OCI-LY3 (cell line): ENCODE measurements at regions not wholly inside any gene's neighbourhood (a gene's known extent, or its start where the extent isn't known, plus 50 kb on each side); places are given as distances from the start of the nearest gene placed in this dataset.

Experiments
- H2AFZ ChIP-seq: fragments of 200-600, 300-600 bp; shearing (Covaris generic); 2 replicates; pipeline ENCODE4 v1.6.0; 2014; ENCODE audit warnings: antibody characterized with exemption, low read depth, low read length
- H3K27ac ChIP-seq: fragments of 200-600, 300-600 bp; sonication (generic); 2 replicates; pipeline ENCODE4 v1.5.1; 2014; ENCODE audit warnings: mild to moderate bottlenecking, low read length, moderate library complexity, mixed read lengths
- H3K27me3 ChIP-seq: fragments of 200-600, 300-600 bp; sonication (generic); 2 replicates; pipeline ENCODE4 v1.6.1; 2014; ENCODE audit warnings: low read depth, low read length, mixed read lengths
- H3K36me3 ChIP-seq: fragments of 200-600, 300-600 bp; sonication (generic); replicated peaks from 2 replicates; pipeline ENCODE3; 2014; ENCODE audit warnings: low read depth, low read length, mixed read lengths
- H3K4me1 ChIP-seq: fragments of 300-600, 200-600 bp; sonication (generic); 2 replicates; pipeline ENCODE4 v1.6.1; 2014; ENCODE audit warnings: low read length, mixed read lengths
- H3K4me2 ChIP-seq: fragments of 200-600, 300-600 bp; sonication (generic); 2 replicates; pipeline ENCODE4 v1.6.1; 2014; ENCODE audit warnings: low read length, mixed read lengths
- H3K4me3 ChIP-seq: fragments of 300-600, 200-600 bp; sonication (generic); 2 replicates; pipeline ENCODE4 v1.5.1; 2014; ENCODE audit warnings: antibody characterized with exemption, mild to moderate bottlenecking, low read length, moderate library complexity
- H3K79me2 ChIP-seq: fragments of 300-600, 200-600 bp; shearing (Covaris generic); 2 replicates; pipeline ENCODE4 v1.6.1; 2014; ENCODE audit warnings: mild to moderate bottlenecking, low read length, mixed read lengths
- H3K9ac ChIP-seq: fragments of 300-600, 200-600 bp; shearing (Covaris generic); 2 replicates; pipeline ENCODE4 v1.6.0; 2014; ENCODE audit warnings: mild to moderate bottlenecking, low read length, moderate library complexity
- H3K9me3 ChIP-seq: fragments of 200-600, 300-600 bp; shearing (Covaris generic); 2 replicates; pipeline ENCODE4 v1.6.1; 2014; ENCODE audit warnings: low read length, mixed read lengths; ENCODE audit not compliant: insufficient read depth
- H4K20me1 ChIP-seq: fragments of 200-600, 300-600 bp; sonication (generic); 2 replicates; pipeline ENCODE4 v1.6.1; 2016; ENCODE audit warnings: low read length, mixed read lengths; ENCODE audit not compliant: insufficient read depth
- EZH2phosphoT487 ChIP-seq: fragments of 200-600 bp; shearing (Covaris generic); IDR thresholded peaks from 2 replicates; pipeline ENCODE4 v1.6.1; 2018; ENCODE audit warnings: antibody characterized with exemption, mixed run types, low read depth
- TF ChIP-seq, protein P1 (sequence below): fragments of 200-600, 300-600 bp; sonication (generic); IDR thresholded peaks from 2 replicates; pipeline ENCODE4 v1.5.1; 2014; ENCODE audit warnings: antibody characterized with exemption, low read length, low read depth

- Histone ChIP-seq H3K4me3 (no peak overlapping the region), H3K27me3 (no peaks in the 10 kb centered on the region), H3K27ac (no peak overlapping the region), H3K9ac (no peak overlapping the region), H3K36me3 (no peaks in the 10 kb centered on the region), H2AFZ (no peak overlapping the region), H3K4me2 (no peak overlapping the region), H3K79me2 (no peaks in the 10 kb centered on the region), H4K20me1 (no peaks in the 10 kb centered on the region), H3K9me3 (no peaks in the 10 kb centered on the region), H3K4me1 (no peaks in the 10 kb centered on the region)
- no peak for TF ChIP-seq EZH2phosphoT487
- TF ChIP-seq, protein P1, sequence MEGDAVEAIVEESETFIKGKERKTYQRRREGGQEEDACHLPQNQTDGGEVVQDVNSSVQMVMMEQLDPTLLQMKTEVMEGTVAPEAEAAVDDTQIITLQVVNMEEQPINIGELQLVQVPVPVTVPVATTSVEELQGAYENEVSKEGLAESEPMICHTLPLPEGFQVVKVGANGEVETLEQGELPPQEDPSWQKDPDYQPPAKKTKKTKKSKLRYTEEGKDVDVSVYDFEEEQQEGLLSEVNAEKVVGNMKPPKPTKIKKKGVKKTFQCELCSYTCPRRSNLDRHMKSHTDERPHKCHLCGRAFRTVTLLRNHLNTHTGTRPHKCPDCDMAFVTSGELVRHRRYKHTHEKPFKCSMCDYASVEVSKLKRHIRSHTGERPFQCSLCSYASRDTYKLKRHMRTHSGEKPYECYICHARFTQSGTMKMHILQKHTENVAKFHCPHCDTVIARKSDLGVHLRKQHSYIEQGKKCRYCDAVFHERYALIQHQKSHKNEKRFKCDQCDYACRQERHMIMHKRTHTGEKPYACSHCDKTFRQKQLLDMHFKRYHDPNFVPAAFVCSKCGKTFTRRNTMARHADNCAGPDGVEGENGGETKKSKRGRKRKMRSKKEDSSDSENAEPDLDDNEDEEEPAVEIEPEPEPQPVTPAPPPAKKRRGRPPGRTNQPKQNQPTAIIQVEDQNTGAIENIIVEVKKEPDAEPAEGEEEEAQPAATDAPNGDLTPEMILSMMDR = no peak
Measured at GRCh38 chr1:68615312-68615711, 118.4 kb upstream of the DEPDC1 start.

DNA sequence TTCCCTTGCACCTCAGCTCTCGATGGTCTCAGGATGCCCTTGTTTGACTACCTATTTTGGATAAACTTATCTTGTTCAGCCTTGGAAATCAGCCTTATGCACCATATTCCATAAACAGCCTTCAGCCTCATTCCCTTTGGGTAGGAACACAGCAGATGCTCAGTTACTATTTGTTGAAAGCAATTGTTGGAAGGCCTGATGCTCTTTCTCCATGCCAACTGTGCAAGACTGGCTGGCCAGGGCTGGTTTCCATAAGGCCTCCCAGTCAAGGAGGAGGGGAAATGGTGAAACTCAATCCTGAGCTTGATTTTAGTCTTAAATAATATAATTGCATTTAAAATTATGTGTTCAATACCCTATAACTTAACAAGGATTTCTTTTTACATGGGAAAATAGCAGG lies 121.1 kb upstream of the DEPDC1 start:
- H3K4me2 ChIP-seq = no peak overlapping the region
- H3K27me3 ChIP-seq = no peaks in the 10 kb centered on the region

GRCh38 chr1:68620571-68620970 lies 123.7 kb upstream of the DEPDC1 start:
- Histone ChIP-seq H3K79me2 (no peaks in the 10 kb centered on the region), H3K27me3 (no peaks in the 10 kb centered on the region), H4K20me1 (no peaks in the 10 kb centered on the region), H3K4me1 (no peaks in the 10 kb centered on the region), H2AFZ (no peak overlapping the region), H3K9ac (no peak overlapping the region), H3K9me3 (no peaks in the 10 kb centered on the region), H3K27ac (no peak overlapping the region), H3K4me3 (no peak overlapping the region), H3K36me3 (no peaks in the 10 kb centered on the region), H3K4me2 (no peak overlapping the region)
- no peak for TF ChIP-seq EZH2phosphoT487
- TF ChIP-seq, protein P1 = no peak

More for the DNA sequence above, 121.1 kb upstream of the DEPDC1 start:
- Histone ChIP-seq H4K20me1 (no peaks in the 10 kb centered on the region), H3K36me3 (no peaks in the 10 kb centered on the region), H2AFZ (no peak overlapping the region), H3K79me2 (no peaks in the 10 kb centered on the region), H3K9ac (no peak overlapping the region), H3K4me1 (no peaks in the 10 kb centered on the region), H3K4me3 (no peak overlapping the region), H3K9me3 (no peaks in the 10 kb centered on the region), H3K27ac (no peak overlapping the region)
- TF ChIP-seq, protein P1 = no peak
- TF ChIP-seq EZH2phosphoT487 = no peak

- Histone ChIP-seq H3K4me1 (no peaks in the 10 kb centered on the region), H3K9me3 (no peaks in the 10 kb centered on the region)
- TF ChIP-seq, protein P1 = no peak
- TF ChIP-seq EZH2phosphoT487 = no peak
Measured at GRCh38 chr1:68623700-68624099, 126.8 kb upstream of the DEPDC1 start.

More at GRCh38 chr1:68623700-68624099, 126.8 kb upstream of the DEPDC1 start:
- H2AFZ ChIP-seq = no peak overlapping the region
- H4K20me1 ChIP-seq = no peaks in the 10 kb centered on the region
- no peak overlapping the region for H3K27ac ChIP-seq
- no peaks in the 10 kb centered on the region for H3K36me3 ChIP-seq
- no peak overlapping the region for H3K4me2 ChIP-seq
- no peak overlapping the region for H3K4me3 ChIP-seq
- no peaks in the 10 kb centered on the region for H3K27me3 ChIP-seq
- no peak overlapping the region for H3K9ac ChIP-seq
- H3K79me2 ChIP-seq = no peaks in the 10 kb centered on the region
